ENCODE measurements at regions not wholly inside any gene's neighbourhood (a gene's known extent, or its start where the extent isn't known, plus 50 kb on each side); places are given as distances from the start of the nearest gene placed in this dataset.

DNA sequence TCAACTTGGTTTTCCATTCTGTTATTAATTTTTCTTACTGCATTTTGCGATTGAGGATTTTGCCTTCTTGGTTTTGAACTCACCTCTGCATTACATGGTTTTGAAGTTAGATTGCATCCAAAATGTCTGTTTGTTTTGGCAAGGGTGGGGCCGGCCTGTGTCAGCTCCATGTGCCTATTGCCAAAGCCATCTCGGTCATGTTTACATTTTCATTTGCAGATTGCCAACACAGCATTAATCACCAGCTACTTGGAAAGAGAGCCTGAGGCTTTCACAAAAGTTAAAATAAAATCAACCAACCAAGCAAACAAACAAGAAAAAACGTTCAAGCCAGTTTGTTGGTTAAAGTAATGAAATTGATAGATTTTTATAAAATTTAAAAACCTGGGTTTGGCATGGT, 695.8 kb downstream of the TYW1 start:
- no peak for TF ChIP-seq POLR2A (IDR thresholded peaks at IDR 0.05)
- TF ChIP-seq, protein P1, sequence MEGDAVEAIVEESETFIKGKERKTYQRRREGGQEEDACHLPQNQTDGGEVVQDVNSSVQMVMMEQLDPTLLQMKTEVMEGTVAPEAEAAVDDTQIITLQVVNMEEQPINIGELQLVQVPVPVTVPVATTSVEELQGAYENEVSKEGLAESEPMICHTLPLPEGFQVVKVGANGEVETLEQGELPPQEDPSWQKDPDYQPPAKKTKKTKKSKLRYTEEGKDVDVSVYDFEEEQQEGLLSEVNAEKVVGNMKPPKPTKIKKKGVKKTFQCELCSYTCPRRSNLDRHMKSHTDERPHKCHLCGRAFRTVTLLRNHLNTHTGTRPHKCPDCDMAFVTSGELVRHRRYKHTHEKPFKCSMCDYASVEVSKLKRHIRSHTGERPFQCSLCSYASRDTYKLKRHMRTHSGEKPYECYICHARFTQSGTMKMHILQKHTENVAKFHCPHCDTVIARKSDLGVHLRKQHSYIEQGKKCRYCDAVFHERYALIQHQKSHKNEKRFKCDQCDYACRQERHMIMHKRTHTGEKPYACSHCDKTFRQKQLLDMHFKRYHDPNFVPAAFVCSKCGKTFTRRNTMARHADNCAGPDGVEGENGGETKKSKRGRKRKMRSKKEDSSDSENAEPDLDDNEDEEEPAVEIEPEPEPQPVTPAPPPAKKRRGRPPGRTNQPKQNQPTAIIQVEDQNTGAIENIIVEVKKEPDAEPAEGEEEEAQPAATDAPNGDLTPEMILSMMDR (IDR thresholded peaks at IDR 0.05 in 4 of 5, conservative IDR thresholded peaks at IDR 0.05 in 1 of 5), result no peak

Data from gastrocnemius medialis (tissue), 4 donors.